ENCODE measurements at regions not wholly inside any gene's neighbourhood (a gene's known extent, or its start where the extent isn't known, plus 50 kb on each side); places are given as distances from the start of the nearest gene placed in this dataset.
"Not testable (repeated sequence)": the region's sequence is repeated elsewhere in the genome, so short reads cannot be mapped to it uniquely, and the experiment has no call there.

DNA sequence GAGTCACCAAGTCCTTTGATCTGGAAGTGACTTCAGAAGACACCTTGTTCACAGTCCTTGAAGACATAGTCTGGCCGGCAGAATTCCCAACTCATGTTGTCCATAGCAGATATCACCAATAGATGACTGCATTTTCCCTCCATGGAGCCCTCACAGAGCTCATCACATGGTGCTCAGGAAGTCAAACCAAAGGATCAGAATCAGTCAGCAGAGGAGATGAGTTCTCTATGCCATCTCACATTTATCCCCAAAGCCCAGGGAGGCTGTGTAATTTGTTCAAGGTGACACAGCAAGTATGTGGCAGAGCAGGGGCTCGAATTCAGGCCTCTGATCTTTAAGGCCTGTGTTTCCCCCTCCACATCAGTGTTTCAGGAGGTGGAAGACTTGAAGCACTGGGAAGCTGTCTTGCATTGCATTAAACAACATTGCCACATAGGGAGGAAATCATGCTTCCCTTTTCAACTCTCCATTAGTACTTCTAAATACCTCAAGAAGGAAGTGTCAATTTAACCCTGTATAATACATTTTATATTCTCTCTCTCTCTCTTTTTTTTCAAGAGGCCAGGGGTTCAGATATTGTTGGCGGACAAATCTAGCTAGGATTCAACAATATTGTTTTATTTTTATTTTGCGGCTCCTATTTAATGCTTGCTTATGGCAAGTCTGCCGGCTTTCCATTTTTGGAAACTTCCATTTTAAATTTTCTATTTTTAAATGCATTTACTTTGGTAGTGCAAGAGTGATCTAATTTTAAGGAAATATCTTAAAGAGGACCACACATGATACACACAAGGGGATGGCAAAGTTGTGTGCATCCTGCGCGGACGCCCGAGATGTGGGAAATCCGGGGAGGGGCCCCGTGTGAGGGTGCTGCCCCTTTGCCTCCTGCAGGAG is 61.9 kb downstream of the NPIPB5 start:
- not testable (repeated sequence) for DNase-seq

- DNase-seq = not testable (repeated sequence)
Measured at GRCh38 chr16:22573225-22573530, 62.5 kb downstream of the NPIPB5 start.

GRCh38 chr16:22576506-22576905 is 65.8 kb downstream of the NPIPB5 start:
- not testable (repeated sequence) for DNase-seq

- DNase-seq = not testable (repeated sequence)
Measured at GRCh38 chr16:22583195-22583594, 72.5 kb downstream of the NPIPB5 start.

GRCh38 chr16:22584459-22584858 is 73.8 kb downstream of the NPIPB5 start:
- not testable (repeated sequence) for DNase-seq

GRCh38 chr16:22584941-22585340 is 74.2 kb downstream of the NPIPB5 start:
- DNase-seq = not testable (repeated sequence)

- not testable (repeated sequence) for DNase-seq
Measured at GRCh38 chr16:22585431-22585830, 74.7 kb downstream of the NPIPB5 start.

DNA sequence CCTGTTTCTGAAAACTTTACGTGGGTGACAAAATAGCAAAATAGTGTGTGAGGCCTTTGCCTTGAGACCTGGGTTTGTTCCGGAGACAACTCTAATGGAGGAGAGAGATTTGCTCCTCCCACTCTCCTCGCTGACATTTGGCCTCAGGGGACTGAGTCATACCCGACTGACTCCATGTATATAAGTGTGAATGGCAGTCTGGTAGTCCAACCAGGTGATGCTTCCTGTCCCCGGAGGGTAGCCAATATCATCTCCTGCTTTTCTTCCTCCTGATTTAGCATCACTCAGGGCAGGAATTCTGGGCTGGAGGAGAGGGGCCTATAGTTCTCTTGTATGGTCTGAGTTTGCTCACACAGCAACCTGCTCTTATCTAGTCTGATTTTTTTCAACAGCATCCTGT is 76.0 kb downstream of the NPIPB5 start:
- not testable (repeated sequence) for DNase-seq

- not testable (repeated sequence) for DNase-seq
Measured at GRCh38 chr16:22589757-22590156, 79.1 kb downstream of the NPIPB5 start.

- not testable (repeated sequence) for DNase-seq
Measured at GRCh38 chr16:22596445-22597045, 85.9 kb downstream of the NPIPB5 start.

- DNase-seq = not testable (repeated sequence)
Measured at GRCh38 chr16:22603744-22604143, 93.1 kb downstream of the NPIPB5 start.

- DNase-seq = not testable (repeated sequence)
Measured at GRCh38 chr16:22606619-22607018, 95.9 kb downstream of the NPIPB5 start.

- not testable (repeated sequence) for DNase-seq
Measured at GRCh38 chr16:22609798-22610197, 99.1 kb downstream of the NPIPB5 start.

DNA sequence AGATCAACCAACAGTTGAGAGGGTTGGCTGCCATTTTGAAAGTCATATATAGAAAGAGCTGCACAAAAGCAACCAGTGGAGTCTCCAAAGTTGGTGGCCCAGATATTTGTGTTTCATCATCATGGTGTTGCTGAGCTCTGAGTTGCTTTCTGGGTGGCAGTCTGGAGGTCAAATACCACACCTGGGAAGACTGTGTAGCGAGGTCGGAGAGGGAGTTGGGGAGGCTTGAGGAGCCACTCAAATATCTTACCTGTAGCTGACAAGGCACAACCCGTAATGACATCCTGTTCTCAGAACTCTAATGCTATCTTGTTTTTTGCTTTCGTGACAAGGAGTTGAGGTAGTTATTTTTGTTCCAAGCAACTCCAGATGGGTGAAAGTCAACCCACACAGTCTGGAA is 100.4 kb downstream of the NPIPB5 start:
- not testable (repeated sequence) for DNase-seq

- DNase-seq = no peak
Measured at GRCh38 chr16:22614271-22614947, 103.7 kb downstream of the NPIPB5 start.

DNA sequence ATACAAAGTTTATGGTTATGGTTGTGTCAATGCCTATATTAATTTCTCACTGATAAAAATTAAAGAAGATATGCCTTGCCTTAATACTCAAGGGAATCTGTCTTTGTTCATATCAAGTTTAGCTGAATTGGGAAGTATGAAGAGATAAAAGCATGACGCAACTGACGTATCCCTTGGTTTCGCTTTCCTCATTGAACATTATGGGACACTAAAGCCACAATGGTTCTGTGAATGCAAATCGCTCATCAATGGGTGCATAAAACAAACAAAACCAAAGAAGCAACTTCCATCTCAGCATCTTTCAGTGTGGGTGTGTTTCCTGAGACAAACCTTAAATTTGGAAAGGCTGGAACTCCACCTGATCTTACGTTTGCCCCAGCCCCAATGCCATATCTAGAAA is 108.2 kb downstream of the NPIPB5 start:
- DNase-seq = no peak

GRCh38 chr16:22621586-22622155 is 111.0 kb downstream of the NPIPB5 start:
- DNase-seq = no peak

DNA sequence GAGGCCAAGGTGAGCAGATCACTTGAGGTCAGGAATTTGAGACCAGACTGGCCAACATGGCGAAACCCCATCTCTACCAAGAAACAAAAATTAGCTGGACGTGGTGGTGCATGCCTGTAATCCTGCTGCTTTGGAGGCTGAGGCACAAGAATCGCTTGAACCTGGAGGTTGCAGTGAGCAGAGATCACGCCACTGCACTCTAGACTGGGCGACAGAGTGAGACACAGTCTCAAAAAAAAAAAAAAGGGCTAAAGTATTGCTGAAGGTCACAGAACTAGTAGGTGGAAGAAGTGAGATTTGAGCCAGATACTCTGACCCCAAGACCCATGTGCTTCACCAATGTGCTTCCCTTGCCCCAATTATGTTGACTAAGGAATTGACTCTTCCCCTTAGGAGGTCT is 112.0 kb downstream of the NPIPB5 start:
- DNase-seq = no peak

- no peak for DNase-seq
Measured at GRCh38 chr16:22623351-22623781, 112.7 kb downstream of the NPIPB5 start.

GRCh38 chr16:22624038-22624799 is 113.5 kb downstream of the NPIPB5 start:
- DNase-seq = no peak

DNA sequence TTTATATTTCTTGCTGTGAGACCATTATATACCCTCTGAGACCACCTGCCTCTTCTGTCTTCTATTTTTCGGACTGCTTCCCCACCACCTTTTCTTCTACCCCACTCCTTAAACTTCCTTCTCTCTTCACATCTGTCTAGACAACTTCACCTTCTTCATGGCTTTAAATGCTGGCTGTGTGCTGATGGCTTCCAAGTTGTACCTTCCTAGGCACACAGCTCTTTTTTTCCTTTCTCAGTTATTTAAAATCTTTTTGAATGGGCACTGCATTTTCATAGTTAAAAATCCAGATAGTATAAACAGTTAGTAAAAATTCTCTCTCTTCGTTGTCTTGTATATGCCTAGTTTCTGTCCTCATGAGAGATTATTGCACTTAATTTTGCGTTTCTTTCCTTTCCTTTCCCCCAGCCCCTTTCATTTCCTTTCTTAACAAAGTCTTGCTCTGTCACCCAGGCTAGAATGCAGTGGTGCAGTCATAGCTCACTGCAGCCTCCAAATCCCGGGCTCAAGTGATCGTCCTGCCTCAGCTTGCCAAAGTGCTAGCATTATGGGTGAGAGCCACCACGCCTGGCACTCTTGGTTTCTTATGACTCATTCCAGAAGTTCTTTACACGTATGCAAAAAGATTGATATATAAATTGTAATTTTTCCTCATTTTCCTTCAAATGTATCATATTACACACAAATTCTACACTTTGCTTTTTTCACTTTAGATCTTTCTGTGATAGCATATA is 114.3 kb downstream of the NPIPB5 start:
- no peak for DNase-seq

Measured in right kidney (tissue), 1 donor.